AG09319 (cell line): ENCODE measurements at regions not wholly inside any gene's neighbourhood (a gene's known extent, or its start where the extent isn't known, plus 50 kb on each side); places are given as distances from the start of the nearest gene placed in this dataset.
"Not testable (repeated sequence)": the region's sequence is repeated elsewhere in the genome, so short reads cannot be mapped to it uniquely, and the experiment has no call there.

Experiments used
- DNase-seq: peaks from one replicate; pipeline ENCODE4 v3.0.0-alpha.2; 2010; ENCODE audit warnings: low read depth; ENCODE audit errors: extremely low read depth
- CTCF ChIP-seq: IDR thresholded peaks from 2 replicates; pipeline ENCODE4 v1.5.1; 2011; ENCODE audit warnings: low read depth, mild to moderate bottlenecking, inconsistent platforms, low read length, moderate library complexity

- peak; percentile 1 for DNase-seq
- peak; percentile 69 for TF ChIP-seq CTCF
Observed at GRCh38 chr4:27684610-27685011, 824.0 kb downstream of the STIM2 start.

GRCh38 chr4:27685091-27685490 lies 824.5 kb downstream of the STIM2 start:
- no peak for DNase-seq
- no peak for TF ChIP-seq CTCF

GRCh38 chr4:27685947-27686346 lies 825.3 kb downstream of the STIM2 start:
- DNase-seq: no peak
- TF ChIP-seq CTCF: no peak

GRCh38 chr4:27692158-27692557 lies 831.5 kb downstream of the STIM2 start:
- DNase-seq: peak; percentile 5
- peak; percentile 45 for TF ChIP-seq CTCF

- TF ChIP-seq CTCF: no peak
- DNase-seq: no peak
Observed at GRCh38 chr4:27692868-27693634, 832.4 kb downstream of the STIM2 start.

GRCh38 chr4:27696257-27696656 lies 835.6 kb downstream of the STIM2 start:
- not testable (repeated sequence) for DNase-seq

GRCh38 chr4:27701606-27702005 lies 841.0 kb downstream of the STIM2 start:
- DNase-seq: no peak
- no peak for TF ChIP-seq CTCF
